GM13977 (cell line): ENCODE measurements at regions not wholly inside any gene's neighbourhood (a gene's known extent, or its start where the extent isn't known, plus 50 kb on each side); places are given as distances from the start of the nearest gene placed in this dataset.

Experiments used
- DNase-seq: peaks from one replicate; pipeline ENCODE4 v3.0.0; 2012; ENCODE audit warnings: low spot score
- in situ Hi-C: fragments of 300-500 bp; cut with MboI; formaldehyde crosslinking; loops from one replicate; pipeline ENCODE4 v1.12.0; 2022; ENCODE audit warnings: low sequenced_read_pairs, low pct_unique_long_range_greater_than_20kb, mixed read lengths, inconsistent platforms; ENCODE audit not compliant: unreplicated experiment
- TF ChIP-seq, protein P1 (sequence below): IDR thresholded peaks from 2 replicates; pipeline ENCODE4 v1.5.1; 2012; ENCODE audit warnings: mild to moderate bottlenecking, control low read depth; ENCODE audit not compliant: insufficient read depth; ENCODE audit errors: extremely low read depth, missing control alignments

DNA sequence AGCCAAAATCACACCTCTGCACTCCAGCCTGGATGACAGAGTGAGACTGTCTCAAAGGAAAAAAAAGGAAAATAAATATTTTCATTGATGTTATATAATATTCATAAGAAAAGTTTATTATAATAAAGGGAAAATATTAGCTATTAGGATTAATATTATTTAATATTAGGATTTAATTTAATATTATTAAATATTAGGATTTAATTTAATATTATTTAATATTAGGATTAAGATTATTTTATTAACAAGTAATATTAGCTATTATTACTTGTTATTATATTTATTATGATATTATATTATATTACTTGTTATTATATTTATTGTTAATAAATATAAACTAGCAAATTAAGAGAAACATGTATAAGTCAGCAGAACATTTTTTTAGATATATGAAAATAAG lies 518.1 kb downstream of the FSCB start:
- in situ Hi-C loops: no loop called here
- DNase-seq: no peak
- TF ChIP-seq, protein P1, sequence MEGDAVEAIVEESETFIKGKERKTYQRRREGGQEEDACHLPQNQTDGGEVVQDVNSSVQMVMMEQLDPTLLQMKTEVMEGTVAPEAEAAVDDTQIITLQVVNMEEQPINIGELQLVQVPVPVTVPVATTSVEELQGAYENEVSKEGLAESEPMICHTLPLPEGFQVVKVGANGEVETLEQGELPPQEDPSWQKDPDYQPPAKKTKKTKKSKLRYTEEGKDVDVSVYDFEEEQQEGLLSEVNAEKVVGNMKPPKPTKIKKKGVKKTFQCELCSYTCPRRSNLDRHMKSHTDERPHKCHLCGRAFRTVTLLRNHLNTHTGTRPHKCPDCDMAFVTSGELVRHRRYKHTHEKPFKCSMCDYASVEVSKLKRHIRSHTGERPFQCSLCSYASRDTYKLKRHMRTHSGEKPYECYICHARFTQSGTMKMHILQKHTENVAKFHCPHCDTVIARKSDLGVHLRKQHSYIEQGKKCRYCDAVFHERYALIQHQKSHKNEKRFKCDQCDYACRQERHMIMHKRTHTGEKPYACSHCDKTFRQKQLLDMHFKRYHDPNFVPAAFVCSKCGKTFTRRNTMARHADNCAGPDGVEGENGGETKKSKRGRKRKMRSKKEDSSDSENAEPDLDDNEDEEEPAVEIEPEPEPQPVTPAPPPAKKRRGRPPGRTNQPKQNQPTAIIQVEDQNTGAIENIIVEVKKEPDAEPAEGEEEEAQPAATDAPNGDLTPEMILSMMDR: no peak

DNA sequence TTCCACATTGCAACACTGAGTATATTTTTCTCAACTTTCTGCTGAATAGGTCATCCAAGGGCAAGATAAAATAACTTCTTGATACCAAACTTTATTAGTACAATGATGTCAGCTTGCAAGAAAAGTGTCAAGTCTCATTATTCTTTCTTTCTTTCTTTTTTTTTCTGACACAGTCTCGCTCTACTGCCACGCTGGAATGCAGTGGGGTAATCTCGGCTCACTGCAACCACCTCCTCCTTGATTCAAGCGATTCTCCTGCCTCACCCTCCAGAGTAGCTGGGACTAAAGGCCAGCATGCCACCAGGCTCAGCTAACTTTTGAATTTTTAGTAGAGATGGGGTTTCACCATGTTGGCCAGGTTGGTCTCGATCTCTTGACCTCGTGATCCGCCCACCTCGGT lies 523.4 kb downstream of the FSCB start:
- TF ChIP-seq, protein P1: no peak
- no peak for DNase-seq
- in situ Hi-C loops: no loop called here

DNA sequence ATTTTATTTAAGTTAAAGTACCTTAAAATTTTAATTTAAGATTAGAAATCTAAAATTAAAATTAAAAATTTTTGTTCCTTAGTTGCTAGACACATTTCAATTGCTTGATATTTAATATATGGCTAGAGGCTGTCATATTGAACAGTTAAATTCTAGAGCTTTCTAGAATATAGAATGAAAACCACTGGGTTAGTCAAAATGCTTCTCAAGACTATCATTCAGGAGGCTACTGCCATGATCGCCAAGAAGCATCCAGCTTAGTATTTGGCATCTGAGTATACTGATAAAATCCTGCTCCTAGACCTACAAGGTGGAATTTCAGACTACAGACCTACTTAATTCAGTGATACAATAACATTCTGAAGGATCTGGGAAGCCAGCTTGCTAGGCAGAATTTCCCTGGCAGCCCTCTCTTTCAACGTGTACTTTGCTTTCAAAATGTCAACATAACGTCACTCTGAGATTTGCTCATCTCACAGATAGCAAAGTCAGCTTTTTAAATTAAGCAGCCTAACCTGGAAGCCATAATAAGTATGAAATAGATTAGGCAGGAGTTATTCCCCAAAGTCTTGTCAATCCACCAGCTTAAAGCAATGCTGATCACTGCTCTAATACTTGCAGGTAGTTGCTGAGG lies 525.8 kb downstream of the FSCB start:
- in situ Hi-C loops: no loop called here
- TF ChIP-seq, protein P1: no peak
- no peak for DNase-seq

DNA sequence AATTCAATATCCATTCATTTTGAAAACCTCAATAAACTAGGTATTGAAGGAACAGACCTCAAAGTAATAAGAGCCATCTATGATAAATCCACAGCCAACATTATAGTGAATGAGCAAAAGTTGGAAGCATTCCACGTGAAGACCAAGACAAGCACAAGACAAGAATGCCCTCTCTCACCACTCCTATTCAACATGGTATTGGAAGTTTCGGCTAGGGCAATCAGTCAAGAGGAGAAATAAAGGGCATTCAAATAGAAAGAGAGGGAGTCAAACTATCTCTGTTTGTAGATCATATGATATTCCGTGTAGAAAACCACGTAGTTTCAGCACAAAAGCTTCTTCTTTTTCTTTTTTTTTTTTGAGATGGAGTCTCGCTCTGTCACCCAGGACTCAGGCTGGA lies 550.3 kb downstream of the FSCB start:
- in situ Hi-C loops: no loop called here
- no peak for DNase-seq
- TF ChIP-seq, protein P1: no peak

DNA sequence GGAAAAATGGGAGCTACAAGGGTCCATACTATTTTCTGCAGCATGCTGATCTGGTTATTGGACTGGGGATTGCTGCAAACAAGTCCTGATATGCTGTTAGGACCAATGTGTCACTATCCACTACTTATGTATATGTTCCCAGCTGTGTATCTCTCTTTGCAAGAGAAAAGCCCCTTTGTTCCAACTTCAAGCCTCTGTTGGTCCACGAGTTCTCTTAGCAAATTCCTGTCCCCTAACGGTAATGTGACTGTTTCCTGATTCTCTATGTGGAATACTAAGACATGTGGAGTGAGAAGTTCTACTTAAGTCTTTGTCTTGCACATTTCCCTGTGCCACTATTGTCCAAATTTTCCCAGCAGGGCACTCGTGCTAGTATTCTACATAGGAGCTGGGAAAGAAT lies 557.7 kb downstream of the FSCB start:
- TF ChIP-seq, protein P1: no peak
- in situ Hi-C loops: no loop called here

DNA sequence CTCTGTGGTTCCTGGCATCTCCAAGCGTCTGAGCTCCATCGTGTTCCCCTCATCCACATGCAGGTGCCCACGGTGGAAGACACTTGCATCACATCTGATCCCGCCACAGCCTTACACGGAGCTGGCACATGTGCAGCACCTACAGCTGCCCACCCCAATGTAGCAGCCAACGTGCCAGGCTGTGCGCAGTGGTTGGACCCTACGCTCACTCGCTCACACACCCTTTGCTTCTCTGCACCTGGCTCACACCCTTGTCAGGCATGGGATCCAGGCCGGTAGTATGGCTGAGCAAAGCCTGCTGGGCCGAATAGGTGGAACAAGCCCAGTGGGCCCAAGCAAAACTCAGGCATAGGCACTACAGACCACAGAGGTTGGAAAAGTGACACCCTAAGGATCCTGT lies 567.2 kb downstream of the FSCB start:
- no peak for DNase-seq
- TF ChIP-seq, protein P1: no peak
- in situ Hi-C loops: no loop called here

More for the DNA sequence above, 557.7 kb downstream of the FSCB start:
- no peak for DNase-seq

DNA sequence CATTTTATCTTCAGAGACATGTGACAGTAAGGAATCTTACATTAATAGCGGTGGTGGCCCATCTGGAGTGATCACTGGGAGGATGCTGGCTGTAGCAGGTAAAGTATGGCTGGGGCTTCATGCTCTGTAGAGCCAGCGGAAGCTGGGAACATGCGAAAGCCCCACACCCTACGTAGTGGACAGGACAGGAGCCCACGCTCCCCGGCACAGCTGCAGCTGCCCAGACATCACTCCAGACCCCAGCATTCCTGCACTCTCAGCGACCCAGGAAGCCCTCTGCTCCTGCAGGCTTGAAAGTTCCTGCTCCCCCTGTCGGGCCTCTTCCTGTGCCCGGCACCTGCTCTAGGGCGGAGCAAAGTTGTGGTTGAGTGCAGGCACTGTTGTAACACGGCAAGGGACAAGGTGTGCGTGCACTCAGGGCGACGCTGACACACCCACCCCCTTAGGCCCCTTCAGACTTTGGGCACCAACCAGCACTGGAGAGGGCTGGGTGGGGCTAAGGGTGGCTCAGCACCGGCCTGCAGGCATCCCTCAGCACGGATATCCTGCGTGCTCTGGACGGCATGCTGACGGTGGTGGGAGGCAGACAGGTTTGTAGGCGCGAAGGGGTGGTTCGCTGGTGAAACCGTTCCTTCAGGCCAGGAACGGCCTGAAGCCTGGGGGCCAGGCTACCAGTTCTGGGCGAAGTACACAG lies 568.3 kb downstream of the FSCB start:
- no peak for DNase-seq
- TF ChIP-seq, protein P1: no peak
- in situ Hi-C loops: no loop called here
